ENCODE measurements at regions not wholly inside any gene's neighbourhood (a gene's known extent, or its start where the extent isn't known, plus 50 kb on each side); places are given as distances from the start of the nearest gene placed in this dataset.

- no peak overlapping the region for H3K27ac ChIP-seq
- no peaks in the 10 kb centered on the region for H3K27me3 ChIP-seq
- no peak overlapping the region for H3K4me3 ChIP-seq
- no peak for ATAC-seq
- no peak for TF ChIP-seq POLR2A (IDR thresholded peaks at IDR 0.05)
- no peak for TF ChIP-seq EP300 (IDR thresholded peaks at IDR 0.05)
- no peak for TF ChIP-seq CTCF (IDR thresholded peaks at IDR 0.05)
- no peak for TF ChIP-seq POLR2AphosphoS5 (IDR thresholded peaks at IDR 0.05)
- peaks cover 0 to 20% (median 0%) of the 10 kb centered on the region in 3 donors for H3K9me3 ChIP-seq
- peaks cover 0 to 8% (median 0%) of the 10 kb centered on the region in 3 donors for H3K4me1 ChIP-seq
- no peaks in the 10 kb centered on the region for H3K36me3 ChIP-seq
Measured at GRCh38 chr6:140364916-140365315, 990.5 kb upstream of the CITED2 start.

- Histone ChIP-seq H3K27me3 (no peaks in the 10 kb centered on the region), H3K27ac (no peak overlapping the region), H3K9me3 (peaks cover 0 to 20% (median 0%) of the 10 kb centered on the region in 3 donors), H3K36me3 (no peaks in the 10 kb centered on the region), H3K4me1 (peaks cover 0 to 8% (median 0%) of the 10 kb centered on the region in 3 donors), H3K4me3 (no peak overlapping the region)
- no peak for ATAC-seq
- 22 to 58% methylated on average over 3 of the region's 3 CpGs for WGBS, 2 donors (ENCODE audit: low coverage in 1 of 2)
- TF ChIP-seq EP300 (IDR thresholded peaks at IDR 0.05) (no peak), CTCF (IDR thresholded peaks at IDR 0.05) (no peak), POLR2AphosphoS5 (IDR thresholded peaks at IDR 0.05) (no peak), POLR2A (IDR thresholded peaks at IDR 0.05) (no peak)
Measured at GRCh38 chr6:140360651-140361050, 986.2 kb upstream of the CITED2 start.

- Histone ChIP-seq H3K4me1 (peaks cover 0 to 4% (median 0%) of the 10 kb centered on the region in 3 donors), H3K27ac (no peak overlapping the region), H3K36me3 (no peaks in the 10 kb centered on the region), H3K9me3 (no peaks in the 10 kb centered on the region), H3K4me3 (no peak overlapping the region), H3K27me3 (no peaks in the 10 kb centered on the region)
- WGBS, 2 donors (ENCODE audit: low coverage in 1 of 2) = 50 to 86% methylated on average over 1 of the region's 1 CpG
- no peak for ATAC-seq
- TF ChIP-seq CTCF (IDR thresholded peaks at IDR 0.05) = no peak
- no peak for TF ChIP-seq POLR2AphosphoS5 (IDR thresholded peaks at IDR 0.05)
- TF ChIP-seq EP300 (IDR thresholded peaks at IDR 0.05) = no peak
- no peak for TF ChIP-seq POLR2A (IDR thresholded peaks at IDR 0.05)
Measured at GRCh38 chr6:140355476-140355875, 981.0 kb upstream of the CITED2 start.

GRCh38 chr6:140354296-140354695, 979.8 kb upstream of the CITED2 start:
- H3K36me3 ChIP-seq = no peaks in the 10 kb centered on the region
- H3K9me3 ChIP-seq = no peaks in the 10 kb centered on the region
- 55 to 93% methylated on average over 1 of the region's 1 CpG for WGBS, 2 donors (ENCODE audit: low coverage in 1 of 2)
- no peak overlapping the region for H3K27ac ChIP-seq
- no peaks in the 10 kb centered on the region for H3K4me1 ChIP-seq
- no peak overlapping the region for H3K4me3 ChIP-seq
- TF ChIP-seq EP300 (IDR thresholded peaks at IDR 0.05) = no peak
- no peak for TF ChIP-seq POLR2A (IDR thresholded peaks at IDR 0.05)
- no peak for TF ChIP-seq CTCF (IDR thresholded peaks at IDR 0.05)
- no peak for TF ChIP-seq POLR2AphosphoS5 (IDR thresholded peaks at IDR 0.05)
- no peaks in the 10 kb centered on the region for H3K27me3 ChIP-seq
- no peak for ATAC-seq

GRCh38 chr6:140353536-140353935, 979.1 kb upstream of the CITED2 start:
- 90% methylated on average over 1 of the region's 1 CpG; no CpG with 5 or more reads in 1 of the 2 donors for WGBS, 2 donors (ENCODE audit: low coverage in 1 of 2)
- H3K4me3 ChIP-seq = no peak overlapping the region
- TF ChIP-seq POLR2A (IDR thresholded peaks at IDR 0.05) = no peak
- no peak for TF ChIP-seq POLR2AphosphoS5 (IDR thresholded peaks at IDR 0.05)
- TF ChIP-seq CTCF (IDR thresholded peaks at IDR 0.05) = no peak
- no peak for TF ChIP-seq EP300 (IDR thresholded peaks at IDR 0.05)
- no peaks in the 10 kb centered on the region for H3K36me3 ChIP-seq
- no peak overlapping the region for H3K27ac ChIP-seq
- no peaks in the 10 kb centered on the region for H3K4me1 ChIP-seq
- peak; percentile 43 for ATAC-seq
- H3K9me3 ChIP-seq = no peaks in the 10 kb centered on the region
- H3K27me3 ChIP-seq = no peaks in the 10 kb centered on the region
